HepG2 (cell line): ENCODE measurements at regions not wholly inside any gene's neighbourhood (a gene's known extent, or its start where the extent isn't known, plus 50 kb on each side); places are given as distances from the start of the nearest gene placed in this dataset.

Experiments used
- ATAC-seq: fragments of 200-7000 bp; cut with Tn5 transposase; 3 replicates; pipeline ENCODE4 v1.9.1; 2020; ENCODE audit warnings: mild to moderate bottlenecking, moderate library complexity
- BruUV-seq: library from RNA; stranded (reverse); fragments of 400-500 nt; replicated peaks from 2 replicates; lab custom pipeline; 2021; lab: Mats Ljungman, UMichigan
- CTCF ChIA-PET: fragments of 300-600 bp; formaldehyde crosslinking; extraction: SDS; loops from one replicate; lab custom pipeline; 2021; ENCODE audit warnings: low total read pairs, inconsistent platforms, low intra/inter-chr PET ratio; lab: Yijun Ruan, JAX
- POLR2A ChIA-PET: fragments of 350-600 bp; sonication (Branson Sonifier 250); formaldehyde crosslinking; loops from one replicate; lab custom pipeline; 2020; ENCODE audit warnings: antibody characterized with exemption, inconsistent platforms; lab: Yijun Ruan, JAX
- DNase-seq: peaks from one replicate; pipeline ENCODE4 v3.0.0-alpha.2; 2015; ENCODE audit warnings: low spot score
- FAIRE-seq: peaks from 3 replicates; lab custom pipeline; 2011; peaks lifted over from hg19 to GRCh38; lab: Jason Lieb, UNC
- H2AFZ ChIP-seq: one replicate; pipeline ENCODE4 v1.6.1; 2011; ENCODE audit warnings: low read length, inconsistent platforms
- H3K27ac ChIP-seq: fragments of 300-600 bp; 3 replicates; pipeline ENCODE4 v1.8.0; 2011; ENCODE audit warnings: mixed run types, mild to moderate bottlenecking, mixed read lengths, low read length, inconsistent platforms; ENCODE audit not compliant: insufficient read depth; ENCODE audit errors: extremely low read length
- H3K27me3 ChIP-seq, 2 experiments: fragments of 200-600 bp in 1 of 2; 2 replicates in 1 of 2; 3 replicates in 1 of 2; pipeline versions ENCODE4 v1.6.0 to v1.8.0; 2011; ENCODE audit warnings: low read length in 2 of 2, mild to moderate bottlenecking in 2 of 2, moderate library complexity in 2 of 2, inconsistent platforms in 1 of 2; ENCODE audit not compliant: insufficient read depth in 2 of 2, control insufficient read depth in 1 of 2
- H3K36me3 ChIP-seq, 2 experiments: fragments of 200-600 bp in 1 of 2; replicated peaks in 1 of 2; 2 replicates in 1 of 2; 3 replicates in 1 of 2; pipeline versions ENCODE4 v1.5.1 to v1.8.0; 2011; ENCODE audit warnings: low read length in 2 of 2, inconsistent platforms in 1 of 2; ENCODE audit not compliant: insufficient read depth in 2 of 2, control insufficient read depth in 1 of 2
- H3K4me1 ChIP-seq: 2 replicates; pipeline ENCODE4 v1.5.1; 2012; ENCODE audit warnings: low read length, inconsistent platforms; ENCODE audit not compliant: insufficient read depth
- H3K4me2 ChIP-seq: 2 replicates; pipeline ENCODE4 v1.6.0; 2011; ENCODE audit warnings: low read depth, low read length, inconsistent platforms
- H3K4me3 ChIP-seq, 3 experiments: fragments of 200-600 bp in 1 of 3; sonication (generic), shearing (Covaris generic) in 1 of 3; replicated peaks in 1 of 3; 2 replicates each; pipeline ENCODE4 v1.5.1; 2011 to 2016; ENCODE audit warnings: low read length in 3 of 3, inconsistent platforms in 2 of 3, low read depth in 2 of 3, mild to moderate bottlenecking in 2 of 3, control low read depth in 1 of 3, mixed read lengths in 1 of 3; ENCODE audit not compliant: insufficient read depth in 1 of 3
- H3K79me2 ChIP-seq: one replicate; pipeline ENCODE4 v1.6.1; 2011; ENCODE audit warnings: low read length, inconsistent platforms; ENCODE audit not compliant: insufficient read depth
- H3K9ac ChIP-seq: 2 replicates; pipeline ENCODE4 v1.6.0; 2011; ENCODE audit warnings: mild to moderate bottlenecking, low read depth, low read length, inconsistent platforms; ENCODE audit not compliant: insufficient read depth
- H3K9me3 ChIP-seq: 2 replicates; pipeline ENCODE4 v1.5.1; 2012; ENCODE audit warnings: mild to moderate bottlenecking, low read length
- H4K20me1 ChIP-seq: 2 replicates; pipeline ENCODE4 v1.6.0; 2011; ENCODE audit warnings: inconsistent platforms, mild to moderate bottlenecking, low read length, moderate library complexity; ENCODE audit not compliant: insufficient read depth
- ARHGAP35 ChIP-seq: sonication (generic); formaldehyde crosslinking; IDR thresholded peaks from 2 replicates; pipeline ENCODE4 v1.9.0; 2022; ENCODE audit warnings: mild to moderate bottlenecking, inconsistent platforms, moderate library complexity, missing genetic modification reagents, borderline replicate concordance
- ATM ChIP-seq: fragments of 450-650 bp; IDR thresholded peaks from 2 replicates; pipeline ENCODE4 v1.7.1; 2017; ENCODE audit warnings: mild to moderate bottlenecking, borderline replicate concordance
- CTCF ChIP-seq: sonication (generic); formaldehyde crosslinking; IDR thresholded peaks from 2 replicates; pipeline ENCODE4 v1.5.0; 2020; ENCODE audit warnings: mild to moderate bottlenecking, missing genetic modification reagents, moderate library complexity
- ELF1 ChIP-seq: sonication (generic); formaldehyde crosslinking; IDR thresholded peaks from 2 replicates; pipeline ENCODE4 v1.4.0; 2020; ENCODE audit warnings: missing genetic modification reagents
- IRX3 ChIP-seq: sonication (generic); formaldehyde crosslinking; IDR thresholded peaks from 2 replicates; pipeline ENCODE4 v1.8.1; 2023; ENCODE audit warnings: mild to moderate bottlenecking, low read depth, missing genetic modification reagents, borderline replicate concordance
- KLF16 ChIP-seq, 2 experiments: sonication (generic) in 1 of 2; formaldehyde crosslinking in 1 of 2; IDR thresholded peaks; 2 replicates each; pipeline versions ENCODE4 v1.6.1 to v1.8.0; 2016 to 2023; ENCODE audit warnings: missing genetic modification reagents in 2 of 2, missing compliant biosample characterization in 1 of 2
- MAFK ChIP-seq, 2 experiments: IDR thresholded peaks in 1 of 2; conservative IDR thresholded peaks in 1 of 2; 2 replicates each; pipeline ENCODE4 v1.6.1; 2011; ENCODE audit warnings: improper control_type of control experiment in 2 of 2, low read length in 2 of 2
- MXD3 ChIP-seq: IDR thresholded peaks from 2 replicates; pipeline ENCODE4 v1.6.1; 2016; ENCODE audit warnings: mild to moderate bottlenecking, missing biosample characterization, missing genetic modification reagents
- POLR2AphosphoS2 ChIP-seq: IDR thresholded peaks from 2 replicates; pipeline ENCODE4 v1.6.1; 2011; ENCODE audit warnings: low read depth, low read length, improper control_type of control experiment
- RAD21 ChIP-seq: fragments of 450-650 bp; formaldehyde crosslinking; IDR thresholded peaks from 2 replicates; pipeline ENCODE4 v1.5.0; 2020; ENCODE audit warnings: mild to moderate bottlenecking
- THAP7 ChIP-seq: sonication (generic); formaldehyde crosslinking; IDR thresholded peaks from 2 replicates; pipeline ENCODE4 v1.8.1; 2023; ENCODE audit warnings: mild to moderate bottlenecking, missing genetic modification reagents
- ZNF446 ChIP-seq: sonication (generic); formaldehyde crosslinking; IDR thresholded peaks from 2 replicates; pipeline ENCODE4 v1.5.0; 2020; ENCODE audit warnings: mild to moderate bottlenecking, missing genetic modification reagents
- ZNF513 ChIP-seq: sonication (generic); formaldehyde crosslinking; conservative IDR thresholded peaks from 2 replicates; pipeline ENCODE4 v1.5.0; 2020; ENCODE audit warnings: missing genetic modification reagents
- ZNF710 ChIP-seq: sonication (generic); formaldehyde crosslinking; IDR thresholded peaks from 2 replicates; pipeline ENCODE4 v1.5.0; 2020; ENCODE audit warnings: mild to moderate bottlenecking, missing genetic modification reagents, borderline replicate concordance
- ZNF768 ChIP-seq: sonication (generic); formaldehyde crosslinking; IDR thresholded peaks from 2 replicates; pipeline ENCODE4 v1.4.0; 2020; ENCODE audit warnings: missing genetic modification reagents
- ZNF776 ChIP-seq: sonication (generic); formaldehyde crosslinking; IDR thresholded peaks from 2 replicates; pipeline ENCODE4 v1.4.0; 2020; ENCODE audit warnings: mild to moderate bottlenecking, missing genetic modification reagents
- WGBS: methylation state at CpG from one replicate; pipeline ENCODE4 v1.1.6; 2017; ENCODE audit warnings: low lambda C conversion rate; 5-methylcytosine and 5-hydroxymethylcytosine counted together
- in situ Hi-C: cut with HindIII; loops from 2 replicates; pipeline ENCODE4 v1.10.0; 2017; ENCODE audit warnings: low pct_unique_long_range_greater_than_20kb; ENCODE audit not compliant: extremely low pct_ligation_motif_present
- intact Hi-C: fragments of 100-400 bp; cut with micrococcal nuclease; formaldehyde crosslinking; loops from one replicate; pipeline ENCODE4 v1.10.0; 2022; ENCODE audit not compliant: unreplicated experiment

- ChIA-PET CTCF (no interaction called here), POLR2A (no interaction called here)
- H3K4me1 ChIP-seq: no peaks in the 10 kb centered on the region
- H3K4me3 ChIP-seq: no peak overlapping the region
- no peak for TF ChIP-seq ZNF513 (CRISPR knock-in tag)
- TF ChIP-seq MAFK (conservative IDR thresholded peaks at IDR 0.05 in 1 of 2, IDR thresholded peaks at IDR 0.05 in 1 of 2; ENCODE audit: low read length in 2 of 2): no peak
- no peak for TF ChIP-seq KLF16 (CRISPR knock-in tag; IDR thresholded peaks at IDR 0.05)
- TF ChIP-seq ATM: no peak
- no peak for TF ChIP-seq RAD21 (CRISPR knock-in tag)
- no peak for TF ChIP-seq ZNF446 (CRISPR knock-in tag)
- no peak for TF ChIP-seq MXD3 (CRISPR knock-in tag)
- TF ChIP-seq ARHGAP35: no peak
- TF ChIP-seq CTCF (CRISPR knock-in tag): no peak
- no peak for TF ChIP-seq IRX3
- TF ChIP-seq THAP7 (CRISPR knock-in tag): no peak
- no peak for TF ChIP-seq ELF1
- TF ChIP-seq ZNF768 (CRISPR knock-in tag): no peak
- no peak for TF ChIP-seq POLR2AphosphoS2
- no peak for TF ChIP-seq ZNF710 (CRISPR knock-in tag)
- no peak for TF ChIP-seq ZNF776 (CRISPR knock-in tag)
- no peak for FAIRE-seq
- no peak overlapping the region for H3K9ac ChIP-seq
- H3K4me2 ChIP-seq: no peak overlapping the region
- no peaks in the 10 kb centered on the region for H3K36me3 ChIP-seq
- no peak overlapping the region for H3K27ac ChIP-seq
- no peak for DNase-seq
- no peaks in the 10 kb centered on the region for H3K27me3 ChIP-seq
- in situ Hi-C loops (no loop called here), intact Hi-C loops (no loop called here)
- 12% methylated on average over 2 of the region's 2 CpGs for WGBS
- no peaks in the 10 kb centered on the region for H4K20me1 ChIP-seq
- no peaks in the 10 kb centered on the region for H3K79me2 ChIP-seq
- BruUV-seq: no TSS peak
- ATAC-seq: no peak
- no peaks in the 10 kb centered on the region for H3K9me3 ChIP-seq
- H2AFZ ChIP-seq: no peak overlapping the region
Measured at GRCh38 chr2:155904720-155905119, 427.8 kb downstream of the NR4A2 start.
